ENCODE measurements at regions not wholly inside any gene's neighbourhood (a gene's known extent, or its start where the extent isn't known, plus 50 kb on each side); places are given as distances from the start of the nearest gene placed in this dataset.
"Not testable (repeated sequence)": the region's sequence is repeated elsewhere in the genome, so short reads cannot be mapped to it uniquely, and the experiment has no call there.

- TF ChIP-seq CTCF (IDR thresholded peaks at IDR 0.05; ENCODE audit: poor library complexity, severe bottlenecking); EZH2 (IDR thresholded peaks at IDR 0.05; ENCODE audit: borderline replicate concordance, insufficient read depth, low read length, poor library complexity, severe bottlenecking): not testable (repeated sequence)
Measured at GRCh38 chr6:26859771-26860163, 200.2 kb upstream of the ZNF322 start.
